Nephron (organoid): ENCODE measurements at regions not wholly inside any gene's neighbourhood (a gene's known extent, or its start where the extent isn't known, plus 50 kb on each side); places are given as distances from the start of the nearest gene placed in this dataset.

ENCODE experiments used
- H3K27ac Mint-ChIP-seq, 3 experiments: 2 replicates each; pipeline ENCODE4 v1.8.0; 2020; ENCODE audit warnings: mixed read lengths in 3 of 3, mild to moderate bottlenecking in 2 of 3, moderate library complexity in 1 of 3
- H3K27me3 Mint-ChIP-seq: 2 replicates; pipeline ENCODE4 v1.8.0; 2021; ENCODE audit warnings: low read depth, mild to moderate bottlenecking, moderate library complexity, mixed read lengths
- H3K36me3 Mint-ChIP-seq: 2 replicates; pipeline ENCODE4 v1.8.0; 2020; ENCODE audit warnings: low read depth, mixed read lengths
- H3K4me1 Mint-ChIP-seq: 2 replicates; pipeline ENCODE4 v1.8.0; 2020; ENCODE audit warnings: mixed read lengths
- H3K4me3 Mint-ChIP-seq, 3 experiments: 2 replicates each; pipeline ENCODE4 v1.8.0; 2020; ENCODE audit warnings: mild to moderate bottlenecking in 3 of 3, mixed read lengths in 3 of 3, moderate library complexity in 2 of 3
- H3K9me3 Mint-ChIP-seq: 2 replicates; pipeline ENCODE4 v1.8.0; 2020; ENCODE audit warnings: mixed read lengths
- TF ChIP-seq, protein P1 (sequence below), 3 experiments: fragments of 200-600 bp; sonication (generic); IDR thresholded peaks; one replicate each; pipeline ENCODE4 v1.5.0; 2021; ENCODE audit warnings: antibody characterized with exemption in 3 of 3; ENCODE audit not compliant: unreplicated experiment in 3 of 3

DNA sequence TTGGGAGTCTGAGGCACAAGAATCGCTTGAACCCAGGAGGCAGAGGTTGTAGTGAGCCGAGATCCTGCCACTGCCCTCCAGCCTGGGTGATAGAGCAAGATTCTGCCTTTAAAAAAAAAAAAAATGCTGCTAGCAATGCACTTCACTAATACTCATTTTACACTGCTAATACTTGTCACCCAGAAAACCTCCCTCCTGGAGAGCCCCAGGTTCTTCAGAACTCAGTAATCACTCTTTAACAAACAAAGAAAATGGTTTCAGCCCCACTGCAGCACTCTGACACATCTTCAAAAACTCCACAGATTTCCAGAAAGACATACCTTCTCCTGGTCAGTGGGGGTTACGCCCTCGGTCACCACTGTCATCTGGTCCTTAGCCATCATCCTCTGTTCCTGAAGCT lies 366.7 kb downstream of the SHQ1 start:
- H3K4me1 Mint-ChIP-seq, result peaks cover 24% of the 10 kb centered on the region
- TF ChIP-seq, protein P1, sequence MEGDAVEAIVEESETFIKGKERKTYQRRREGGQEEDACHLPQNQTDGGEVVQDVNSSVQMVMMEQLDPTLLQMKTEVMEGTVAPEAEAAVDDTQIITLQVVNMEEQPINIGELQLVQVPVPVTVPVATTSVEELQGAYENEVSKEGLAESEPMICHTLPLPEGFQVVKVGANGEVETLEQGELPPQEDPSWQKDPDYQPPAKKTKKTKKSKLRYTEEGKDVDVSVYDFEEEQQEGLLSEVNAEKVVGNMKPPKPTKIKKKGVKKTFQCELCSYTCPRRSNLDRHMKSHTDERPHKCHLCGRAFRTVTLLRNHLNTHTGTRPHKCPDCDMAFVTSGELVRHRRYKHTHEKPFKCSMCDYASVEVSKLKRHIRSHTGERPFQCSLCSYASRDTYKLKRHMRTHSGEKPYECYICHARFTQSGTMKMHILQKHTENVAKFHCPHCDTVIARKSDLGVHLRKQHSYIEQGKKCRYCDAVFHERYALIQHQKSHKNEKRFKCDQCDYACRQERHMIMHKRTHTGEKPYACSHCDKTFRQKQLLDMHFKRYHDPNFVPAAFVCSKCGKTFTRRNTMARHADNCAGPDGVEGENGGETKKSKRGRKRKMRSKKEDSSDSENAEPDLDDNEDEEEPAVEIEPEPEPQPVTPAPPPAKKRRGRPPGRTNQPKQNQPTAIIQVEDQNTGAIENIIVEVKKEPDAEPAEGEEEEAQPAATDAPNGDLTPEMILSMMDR (IDR thresholded peaks at IDR 0.05; ENCODE audit: unreplicated experiment in 3 of 3), result no peak
- H3K27ac Mint-ChIP-seq, result no peak overlapping the region
- H3K9me3 Mint-ChIP-seq, result peaks cover 10% of the 10 kb centered on the region
- H3K36me3 Mint-ChIP-seq, result no peaks in the 10 kb centered on the region
- no peak overlapping the region for H3K4me3 Mint-ChIP-seq
- H3K27me3 Mint-ChIP-seq, result peaks cover 12% of the 10 kb centered on the region

DNA sequence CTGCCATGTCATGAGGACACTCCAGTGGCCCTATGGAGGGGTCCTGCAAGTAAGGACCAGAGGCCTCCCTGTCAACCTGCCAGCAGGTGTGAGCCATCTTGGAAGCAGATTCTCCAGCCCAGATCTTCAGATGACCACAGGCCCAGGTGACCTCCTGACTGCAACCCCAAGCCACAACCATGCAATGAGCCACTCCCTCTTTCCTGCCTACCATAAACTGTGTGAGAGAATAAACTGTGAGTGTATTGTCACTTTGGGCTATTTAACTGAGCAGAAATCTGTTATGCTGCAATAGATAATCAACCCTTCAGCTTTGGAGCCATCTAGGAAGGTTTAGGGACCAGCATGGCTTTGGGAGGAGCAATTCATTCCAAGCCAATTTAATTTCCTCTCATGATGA lies 367.9 kb downstream of the SHQ1 start:
- Mint-ChIP-seq H3K36me3 (no peaks in the 10 kb centered on the region), H3K4me3 (no peak overlapping the region), H3K4me1 (peaks cover 15% of the 10 kb centered on the region), H3K9me3 (peaks cover 5% of the 10 kb centered on the region), H3K27me3 (peaks cover 12% of the 10 kb centered on the region), H3K27ac (no peak overlapping the region)
- TF ChIP-seq, protein P1 (IDR thresholded peaks at IDR 0.05; ENCODE audit: unreplicated experiment in 3 of 3), result no peak

DNA sequence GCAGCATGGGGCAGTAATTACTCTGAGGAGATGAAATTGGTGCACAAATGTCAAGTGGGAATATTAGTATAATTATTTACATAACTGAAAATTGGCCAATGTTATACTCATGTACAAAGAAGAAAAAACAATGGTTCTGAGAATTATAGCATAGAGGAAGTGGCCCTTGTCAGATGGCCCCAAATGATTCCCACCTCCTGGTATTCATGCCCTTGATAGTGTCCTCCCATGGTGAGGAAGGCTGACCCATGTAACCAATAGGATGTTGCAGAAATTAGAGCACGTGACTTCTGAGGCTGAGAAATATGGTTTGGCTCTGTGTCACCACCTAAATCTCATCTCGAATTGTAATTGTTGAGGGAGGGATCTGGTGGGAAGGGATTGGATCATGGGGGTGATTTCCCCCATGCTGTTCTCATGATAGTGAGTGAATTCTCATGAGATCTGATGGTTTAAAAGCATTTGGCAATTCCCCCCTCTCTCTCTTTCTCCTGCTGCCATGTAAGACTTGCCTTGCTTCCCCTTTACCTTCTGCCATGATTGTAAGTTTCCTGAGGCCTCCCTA lies 368.5 kb downstream of the SHQ1 start:
- no peaks in the 10 kb centered on the region for H3K36me3 Mint-ChIP-seq
- TF ChIP-seq, protein P1 (IDR thresholded peaks at IDR 0.05; ENCODE audit: unreplicated experiment in 3 of 3), result no peak
- H3K27ac Mint-ChIP-seq, result no peak overlapping the region
- H3K9me3 Mint-ChIP-seq, result peaks cover 4% of the 10 kb centered on the region
- no peak overlapping the region for H3K4me3 Mint-ChIP-seq
- peaks cover 13% of the 10 kb centered on the region for H3K4me1 Mint-ChIP-seq
- H3K27me3 Mint-ChIP-seq, result peaks cover 12% of the 10 kb centered on the region

DNA sequence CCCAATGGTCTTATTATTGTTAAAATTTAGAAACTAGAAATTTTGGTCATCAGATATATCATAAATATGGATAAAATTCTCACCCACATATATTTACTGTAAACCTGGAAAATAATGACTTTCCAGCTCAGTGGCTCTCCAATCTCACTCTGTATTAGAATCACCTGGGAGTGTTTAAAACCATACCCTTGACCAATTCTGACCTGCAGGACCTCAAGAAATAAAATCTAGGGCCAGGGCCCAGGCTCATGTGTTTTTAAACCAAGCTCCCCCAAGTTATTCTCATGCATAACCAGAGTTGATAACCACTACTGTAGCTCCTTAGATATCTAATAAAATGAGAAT lies 372.1 kb downstream of the SHQ1 start:
- H3K9me3 Mint-ChIP-seq, result peaks cover 4% of the 10 kb centered on the region
- TF ChIP-seq, protein P1 (IDR thresholded peaks at IDR 0.05; ENCODE audit: unreplicated experiment in 3 of 3), result no peak
- no peak overlapping the region for H3K4me3 Mint-ChIP-seq

DNA sequence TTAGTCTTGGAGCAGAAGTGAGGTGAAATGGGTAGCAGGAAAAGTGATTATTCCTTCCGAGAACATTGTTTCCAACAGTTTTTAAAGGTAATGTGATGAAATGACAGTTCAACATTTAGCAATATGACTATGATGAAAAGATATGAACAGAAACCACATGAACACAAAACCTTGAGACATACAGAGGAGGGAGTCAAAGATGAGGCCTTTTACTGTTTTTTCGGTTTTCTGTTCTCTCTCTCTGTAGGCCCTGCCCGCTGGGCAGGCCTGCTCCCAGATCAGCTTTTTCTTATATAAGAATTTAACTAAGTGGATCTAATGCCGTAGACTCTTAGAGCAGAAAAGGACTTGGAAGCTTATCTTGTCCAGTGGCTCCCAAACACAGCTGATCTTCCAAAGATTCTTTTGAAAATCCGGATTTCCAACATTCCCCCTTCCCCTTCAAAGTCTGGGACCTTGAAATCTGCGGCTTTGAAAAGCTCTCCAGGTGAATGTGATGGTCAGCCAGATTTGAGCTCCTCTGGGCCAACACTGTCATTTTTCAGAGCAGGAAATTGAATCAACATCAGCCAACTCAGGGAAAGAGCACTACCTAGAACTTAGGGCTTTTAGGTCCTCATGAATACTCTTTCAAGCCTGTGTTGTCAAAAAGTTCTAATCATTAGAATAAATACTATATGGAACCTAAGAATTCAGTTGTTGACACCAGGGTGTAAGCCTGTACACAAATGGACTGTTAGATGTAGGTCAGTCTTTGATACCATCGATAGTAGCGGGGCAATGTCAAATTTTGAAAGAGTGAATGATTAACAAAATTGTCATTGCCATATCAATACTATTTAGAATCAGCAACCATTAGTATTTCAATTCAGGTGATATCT lies 372.7 kb downstream of the SHQ1 start:
- Mint-ChIP-seq H3K9me3 (peaks cover 4% of the 10 kb centered on the region), H3K36me3 (no peaks in the 10 kb centered on the region), H3K4me1 (no peaks in the 10 kb centered on the region), H3K27me3 (peaks cover 21% of the 10 kb centered on the region), H3K27ac (no peak overlapping the region), H3K4me3 (no peak overlapping the region)
- TF ChIP-seq, protein P1 (IDR thresholded peaks at IDR 0.05; ENCODE audit: unreplicated experiment in 3 of 3), result no peak

More for the DNA sequence above, 372.1 kb downstream of the SHQ1 start:
- H3K27me3 Mint-ChIP-seq, result peaks cover 22% of the 10 kb centered on the region
- H3K27ac Mint-ChIP-seq, result no peak overlapping the region
- no peaks in the 10 kb centered on the region for H3K36me3 Mint-ChIP-seq
- no peaks in the 10 kb centered on the region for H3K4me1 Mint-ChIP-seq
